IMR-90 (cell line): ENCODE measurements at regions not wholly inside any gene's neighbourhood (a gene's known extent, or its start where the extent isn't known, plus 50 kb on each side); places are given as distances from the start of the nearest gene placed in this dataset.

ENCODE experiments used
- ATAC-seq: fragments of 200-7000 bp; cut with Tn5 transposase; 2 replicates; pipeline ENCODE4 v1.9.1; 2020; ENCODE audit warnings: low read depth, mild to moderate bottlenecking, moderate library complexity
- BruUV-seq: library from RNA; stranded (reverse); fragments of 400-500 nt; replicated peaks from 2 replicates; lab custom pipeline; 2021; lab: Mats Ljungman, UMichigan
- CTCF ChIA-PET: fragments of 300-600 bp; formaldehyde crosslinking; extraction: SDS; loops from one replicate; lab custom pipeline; 2021; ENCODE audit warnings: antibody characterized with exemption; lab: Yijun Ruan, JAX
- POLR2A ChIA-PET: fragments of 300-600 bp; sonication (Branson Sonifier 250); formaldehyde crosslinking; loops from one replicate; lab custom pipeline; 2022; ENCODE audit warnings: antibody characterized with exemption; ENCODE audit not compliant: unreplicated experiment; lab: Charles Lee
- DNase-seq: peaks from one replicate; pipeline ENCODE4 v3.0.0; 2013
- H2AFZ ChIP-seq: replicated peaks from 2 replicates; pipeline ENCODE3; 2013; ENCODE audit warnings: low read length, mild to moderate bottlenecking; ENCODE audit not compliant: poor library complexity
- H2AK5ac ChIP-seq: 2 replicates; pipeline ENCODE4 v1.6.1; 2013; ENCODE audit warnings: low read depth, low read length, inconsistent platforms
- H2AK9ac ChIP-seq: replicated peaks from 2 replicates; pipeline ENCODE3; 2013; ENCODE audit warnings: mild to moderate bottlenecking, low read depth, low read length, moderate library complexity; ENCODE audit not compliant: poor library complexity
- H2BK120ac ChIP-seq: 2 replicates; pipeline ENCODE4 v1.6.1; 2013; ENCODE audit warnings: low read depth, low read length, inconsistent platforms
- H2BK15ac ChIP-seq: 3 replicates; pipeline ENCODE4 v1.6.1; 2013; ENCODE audit warnings: low read depth, low read length, inconsistent platforms
- H2BK20ac ChIP-seq: 2 replicates; pipeline ENCODE4 v1.6.1; 2013; ENCODE audit warnings: low read depth, mild to moderate bottlenecking, inconsistent platforms, low read length, moderate library complexity
- H2BK5ac ChIP-seq: 2 replicates; pipeline ENCODE4 v1.6.1; 2013; ENCODE audit warnings: mild to moderate bottlenecking, low read depth, low read length, inconsistent platforms; ENCODE audit not compliant: poor library complexity, severe bottlenecking
- H3K14ac ChIP-seq: replicated peaks from 2 replicates; pipeline ENCODE4 v1.6.1; 2013; ENCODE audit warnings: low read depth, low read length, inconsistent platforms
- H3K18ac ChIP-seq: 2 replicates; pipeline ENCODE4 v1.6.1; 2013; ENCODE audit warnings: low read depth, low read length, control low read depth
- H3K23ac ChIP-seq: 2 replicates; pipeline ENCODE4 v1.6.1; 2013; ENCODE audit warnings: low read depth, low read length, inconsistent platforms
- H3K27ac ChIP-seq: 2 replicates; pipeline ENCODE4 v1.5.1; 2013; ENCODE audit warnings: mild to moderate bottlenecking, control low read depth, low read length; ENCODE audit not compliant: insufficient read depth
- H3K27me3 ChIP-seq: 2 replicates; pipeline ENCODE4 v1.6.1; 2013; ENCODE audit warnings: low read length; ENCODE audit not compliant: control insufficient read depth, insufficient read depth
- H3K36me3 ChIP-seq: 2 replicates; pipeline ENCODE4 v1.6.1; 2013; ENCODE audit warnings: low read length, mixed read lengths; ENCODE audit not compliant: control insufficient read depth, insufficient read depth
- H3K4ac ChIP-seq: 2 replicates; pipeline ENCODE4 v1.6.1; 2013; ENCODE audit warnings: low read depth, low read length, inconsistent platforms
- H3K4me1 ChIP-seq: 2 replicates; pipeline ENCODE4 v1.6.1; 2013; ENCODE audit warnings: low read length, mixed read lengths; ENCODE audit not compliant: control insufficient read depth, insufficient read depth
- H3K4me2 ChIP-seq: 2 replicates; pipeline ENCODE4 v1.6.1; 2013; ENCODE audit warnings: low read depth, mild to moderate bottlenecking, control low read depth, low read length, moderate library complexity
- H3K4me3 ChIP-seq: 2 replicates; pipeline ENCODE4 v1.5.1; 2013; ENCODE audit warnings: low read depth, mild to moderate bottlenecking, control low read depth, low read length, moderate library complexity; ENCODE audit not compliant: insufficient read depth
- H3K56ac ChIP-seq: 2 replicates; pipeline ENCODE4 v1.6.1; 2013; ENCODE audit warnings: low read length, inconsistent platforms; ENCODE audit not compliant: insufficient read depth; ENCODE audit errors: extremely low read depth
- H3K79me1 ChIP-seq, 2 experiments: 2 replicates each; pipeline ENCODE4 v1.6.1; 2013; ENCODE audit warnings: low read length in 2 of 2, inconsistent platforms in 1 of 2, low read depth in 1 of 2
- H3K9ac ChIP-seq: 2 replicates; pipeline ENCODE4 v1.6.1; 2013; ENCODE audit warnings: low read depth, low read length, control low read depth
- H3K9me1 ChIP-seq: 2 replicates; pipeline ENCODE4 v1.6.1; 2013; ENCODE audit warnings: low read length, inconsistent platforms; ENCODE audit not compliant: insufficient read depth
- H3K9me3 ChIP-seq: 2 replicates; pipeline ENCODE4 v1.6.1; 2013; ENCODE audit warnings: low read length; ENCODE audit not compliant: control insufficient read depth, insufficient read depth
- H4K20me1 ChIP-seq: 2 replicates; pipeline ENCODE4 v1.6.1; 2013; ENCODE audit warnings: low read length, inconsistent platforms; ENCODE audit not compliant: insufficient read depth
- H4K5ac ChIP-seq: 2 replicates; pipeline ENCODE4 v1.6.1; 2013; ENCODE audit warnings: mild to moderate bottlenecking, low read depth, low read length, control low read depth
- H4K8ac ChIP-seq, 2 experiments: 2 replicates each; pipeline ENCODE4 v1.6.1; 2013; ENCODE audit warnings: low read depth in 2 of 2, low read length in 2 of 2, control low read depth in 1 of 2, inconsistent platforms in 1 of 2
- H4K91ac ChIP-seq: 2 replicates; pipeline ENCODE4 v1.6.1; 2013; ENCODE audit warnings: low read depth, low read length, inconsistent platforms; ENCODE audit not compliant: insufficient read depth
- BHLHE40 ChIP-seq: fragments of 150-350 bp; IDR thresholded peaks from 2 replicates; pipeline ENCODE4 v1.6.1; 2016; ENCODE audit warnings: mild to moderate bottlenecking, low read depth, low read length
- CEBPB ChIP-seq: IDR thresholded peaks from 2 replicates; pipeline ENCODE4 v1.6.1; 2012; ENCODE audit warnings: low read depth, low read length, improper control_type of control experiment
- CHD1 ChIP-seq: IDR thresholded peaks from 2 replicates; pipeline ENCODE4 v1.6.1; 2012; ENCODE audit warnings: low read depth, low read length, improper control_type of control experiment
- FOS ChIP-seq: fragments of 150-350 bp; IDR thresholded peaks from 2 replicates; pipeline ENCODE4 v1.6.1; 2016; ENCODE audit warnings: low read depth, low read length
- MAFK ChIP-seq: IDR thresholded peaks from 2 replicates; pipeline ENCODE4 v1.6.1; 2012; ENCODE audit warnings: low read depth, low read length, improper control_type of control experiment
- MAZ ChIP-seq: IDR thresholded peaks from 2 replicates; pipeline ENCODE4 v1.6.1; 2012; ENCODE audit warnings: low read depth, mild to moderate bottlenecking, low read length, improper control_type of control experiment, moderate library complexity, borderline replicate concordance
- MXI1 ChIP-seq: IDR thresholded peaks from 2 replicates; pipeline ENCODE4 v1.6.1; 2012; ENCODE audit warnings: low read depth, mild to moderate bottlenecking, low read length, moderate library complexity, borderline replicate concordance
- NFE2L2 ChIP-seq: fragments of 150-350 bp; IDR thresholded peaks from 2 replicates; pipeline ENCODE4 v1.6.1; 2016; ENCODE audit warnings: low read depth, mild to moderate bottlenecking, low read length
- POLR2A ChIP-seq: IDR thresholded peaks from 2 replicates; pipeline ENCODE4 v1.6.1; 2012; ENCODE audit warnings: mild to moderate bottlenecking, low read depth, low read length
- RAD21 ChIP-seq: IDR thresholded peaks from 2 replicates; pipeline ENCODE4 v1.6.1; 2012; ENCODE audit warnings: low read length, improper control_type of control experiment
- RCOR1 ChIP-seq: IDR thresholded peaks from 2 replicates; pipeline ENCODE4 v1.6.1; 2012; ENCODE audit warnings: mild to moderate bottlenecking, low read length, improper control_type of control experiment; ENCODE audit not compliant: insufficient replicate concordance
- RFX5 ChIP-seq: IDR thresholded peaks from 2 replicates; pipeline ENCODE4 v1.8.0; 2012; ENCODE audit warnings: low read depth, mild to moderate bottlenecking, low read length, moderate library complexity
- SMC3 ChIP-seq: fragments of 150-350 bp; IDR thresholded peaks from 2 replicates; pipeline ENCODE4 v1.6.1; 2016; ENCODE audit warnings: low read depth, mild to moderate bottlenecking, antibody characterized with exemption, low read length, moderate library complexity
- WGBS, 2 experiments: methylation state at CpG; one replicate each; pipeline versions ENCODE4 v1.1.5 to v1.1.7; 2013; ENCODE audit warnings: missing lambda C conversion rate in 2 of 2; ENCODE audit not compliant: insufficient read length in 1 of 2; ENCODE audit errors: extremely low coverage in 2 of 2; 5-methylcytosine and 5-hydroxymethylcytosine counted together
- dilution Hi-C: fragments of 300-500 bp; cut with HindIII; formaldehyde crosslinking; loops from one replicate; pipeline ENCODE4 v1.14.3; 2018; ENCODE audit warnings: low sequenced_read_pairs; ENCODE audit not compliant: unreplicated experiment
- in situ Hi-C: fragments of 300-500 bp; cut with MboI; formaldehyde crosslinking; loops from 3 replicates; pipeline ENCODE4 v1.14.3; 2019; ENCODE audit warnings: low sequenced_read_pairs, inconsistent platforms, mixed read lengths
- intact Hi-C: fragments of 100-400 bp; cut with micrococcal nuclease; formaldehyde crosslinking; loops from 2 replicates; pipeline ENCODE4 v1.10.0; 2022
- TF ChIP-seq, protein P1 (sequence below): fragments of 150-350 bp; IDR thresholded peaks from 2 replicates; pipeline ENCODE4 v1.6.1; 2016; ENCODE audit warnings: low read depth, mild to moderate bottlenecking, low read length, moderate library complexity, borderline replicate concordance
- TF ChIP-seq, protein P2 (sequence below): conservative IDR thresholded peaks from 2 replicates; pipeline ENCODE4 v1.5.1; 2012; ENCODE audit warnings: mild to moderate bottlenecking, low read depth, low read length, improper control_type of control experiment
- TF ChIP-seq, protein P3 (sequence below): fragments of 150-350 bp; IDR thresholded peaks from 2 replicates; pipeline ENCODE4 v1.6.1; 2017; ENCODE audit warnings: mild to moderate bottlenecking, antibody characterized with exemption, low read length, low read depth

DNA sequence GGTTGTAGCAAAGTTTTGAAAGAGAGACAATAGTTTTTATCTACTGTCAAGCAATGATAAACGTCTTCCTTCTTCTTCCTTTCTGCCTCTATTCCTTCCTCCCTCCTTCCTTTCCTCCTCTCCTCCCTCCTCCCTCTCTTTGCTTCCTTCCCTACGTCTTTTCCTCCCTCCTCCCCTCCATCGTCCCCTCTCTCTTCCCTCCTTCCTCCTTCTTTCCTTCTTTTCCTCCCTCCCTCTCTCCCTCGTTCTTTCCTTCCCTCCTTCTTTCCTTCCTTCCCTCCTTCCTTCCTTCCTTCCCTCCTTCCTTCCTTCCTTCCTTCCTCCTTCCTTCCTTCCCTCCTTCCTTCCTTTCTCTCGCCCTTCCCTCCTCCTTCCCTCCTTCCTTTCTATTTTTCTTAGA is 82.8 kb upstream of the KCNA1 start:
- no peak overlapping the region for H3K9ac ChIP-seq
- no peak overlapping the region for H2BK120ac ChIP-seq
- no peak overlapping the region for H2BK20ac ChIP-seq
- H4K5ac ChIP-seq: no peak overlapping the region
- POLR2A ChIA-PET: no interaction called here
- H4K8ac ChIP-seq: no peak overlapping the region
- no TSS peak for BruUV-seq
- H3K27me3 ChIP-seq: peaks cover 4% of the 10 kb centered on the region
- no peak overlapping the region for H3K4me2 ChIP-seq
- H4K91ac ChIP-seq: no peak overlapping the region
- H3K36me3 ChIP-seq: no peaks in the 10 kb centered on the region
- no peak for DNase-seq
- no peak overlapping the region for H3K56ac ChIP-seq
- no peak overlapping the region for H3K23ac ChIP-seq
- intact Hi-C loops (no loop called here), in situ Hi-C loops (no loop called here), dilution Hi-C loops (no loop called here)
- no peak overlapping the region for H2AK5ac ChIP-seq
- no peak overlapping the region for H3K27ac ChIP-seq
- no peak overlapping the region for H2BK15ac ChIP-seq
- TF ChIP-seq, protein P1, sequence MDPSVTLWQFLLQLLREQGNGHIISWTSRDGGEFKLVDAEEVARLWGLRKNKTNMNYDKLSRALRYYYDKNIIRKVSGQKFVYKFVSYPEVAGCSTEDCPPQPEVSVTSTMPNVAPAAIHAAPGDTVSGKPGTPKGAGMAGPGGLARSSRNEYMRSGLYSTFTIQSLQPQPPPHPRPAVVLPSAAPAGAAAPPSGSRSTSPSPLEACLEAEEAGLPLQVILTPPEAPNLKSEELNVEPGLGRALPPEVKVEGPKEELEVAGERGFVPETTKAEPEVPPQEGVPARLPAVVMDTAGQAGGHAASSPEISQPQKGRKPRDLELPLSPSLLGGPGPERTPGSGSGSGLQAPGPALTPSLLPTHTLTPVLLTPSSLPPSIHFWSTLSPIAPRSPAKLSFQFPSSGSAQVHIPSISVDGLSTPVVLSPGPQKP: no peak
- TF ChIP-seq RFX5 (no peak), MAZ (no peak), FOS (no peak), RAD21 (no peak), CEBPB (no peak), NFE2L2 (no peak), RCOR1 (no peak), POLR2A (no peak), BHLHE40 (no peak), CHD1 (no peak), SMC3 (no peak), MXI1 (no peak), MAFK (no peak)
- TF ChIP-seq, protein P2, sequence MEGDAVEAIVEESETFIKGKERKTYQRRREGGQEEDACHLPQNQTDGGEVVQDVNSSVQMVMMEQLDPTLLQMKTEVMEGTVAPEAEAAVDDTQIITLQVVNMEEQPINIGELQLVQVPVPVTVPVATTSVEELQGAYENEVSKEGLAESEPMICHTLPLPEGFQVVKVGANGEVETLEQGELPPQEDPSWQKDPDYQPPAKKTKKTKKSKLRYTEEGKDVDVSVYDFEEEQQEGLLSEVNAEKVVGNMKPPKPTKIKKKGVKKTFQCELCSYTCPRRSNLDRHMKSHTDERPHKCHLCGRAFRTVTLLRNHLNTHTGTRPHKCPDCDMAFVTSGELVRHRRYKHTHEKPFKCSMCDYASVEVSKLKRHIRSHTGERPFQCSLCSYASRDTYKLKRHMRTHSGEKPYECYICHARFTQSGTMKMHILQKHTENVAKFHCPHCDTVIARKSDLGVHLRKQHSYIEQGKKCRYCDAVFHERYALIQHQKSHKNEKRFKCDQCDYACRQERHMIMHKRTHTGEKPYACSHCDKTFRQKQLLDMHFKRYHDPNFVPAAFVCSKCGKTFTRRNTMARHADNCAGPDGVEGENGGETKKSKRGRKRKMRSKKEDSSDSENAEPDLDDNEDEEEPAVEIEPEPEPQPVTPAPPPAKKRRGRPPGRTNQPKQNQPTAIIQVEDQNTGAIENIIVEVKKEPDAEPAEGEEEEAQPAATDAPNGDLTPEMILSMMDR: no peak
- TF ChIP-seq, protein P3, sequence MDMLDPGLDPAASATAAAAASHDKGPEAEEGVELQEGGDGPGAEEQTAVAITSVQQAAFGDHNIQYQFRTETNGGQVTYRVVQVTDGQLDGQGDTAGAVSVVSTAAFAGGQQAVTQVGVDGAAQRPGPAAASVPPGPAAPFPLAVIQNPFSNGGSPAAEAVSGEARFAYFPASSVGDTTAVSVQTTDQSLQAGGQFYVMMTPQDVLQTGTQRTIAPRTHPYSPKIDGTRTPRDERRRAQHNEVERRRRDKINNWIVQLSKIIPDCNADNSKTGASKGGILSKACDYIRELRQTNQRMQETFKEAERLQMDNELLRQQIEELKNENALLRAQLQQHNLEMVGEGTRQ: no peak
- 50% methylated on average over 3 of the region's 5 CpGs; no CpG with 5 or more reads in 1 of the 2 experiments for WGBS, 2 experiments
- CTCF ChIA-PET: no interaction called here
- H3K18ac ChIP-seq: no peak overlapping the region
- H4K20me1 ChIP-seq: no peaks in the 10 kb centered on the region
- no peaks in the 10 kb centered on the region for H3K79me1 ChIP-seq
- no peaks in the 10 kb centered on the region for H3K9me3 ChIP-seq
- no peak overlapping the region for H2BK5ac ChIP-seq
- H2AFZ ChIP-seq: no peak overlapping the region
- no peak overlapping the region for H2AK9ac ChIP-seq
- no peak overlapping the region for H3K4ac ChIP-seq
- H3K4me1 ChIP-seq: no peaks in the 10 kb centered on the region
- H3K9me1 ChIP-seq: no peaks in the 10 kb centered on the region
- no peak for ATAC-seq
- H3K14ac ChIP-seq: no peak overlapping the region
- H3K4me3 ChIP-seq: no peak overlapping the region
